Mesendoderm (in vitro differentiated cells): ENCODE measurements at regions not wholly inside any gene's neighbourhood (a gene's known extent, or its start where the extent isn't known, plus 50 kb on each side); places are given as distances from the start of the nearest gene placed in this dataset.
"Not testable (repeated sequence)": the region's sequence is repeated elsewhere in the genome, so short reads cannot be mapped to it uniquely, and the experiment has no call there.

ENCODE experiments used
- DNase-seq: peaks from one replicate; pipeline ENCODE4 v3.0.0; 2013
- H2AK5ac ChIP-seq: 2 replicates; pipeline ENCODE4 v1.6.1; 2013; ENCODE audit warnings: low read length, inconsistent platforms
- H2BK120ac ChIP-seq: 2 replicates; pipeline ENCODE4 v1.6.1; 2013; ENCODE audit warnings: low read depth, mild to moderate bottlenecking, low read length, moderate library complexity, mixed read lengths
- H2BK15ac ChIP-seq: replicated peaks from 2 replicates; pipeline ENCODE4 v1.6.1; 2013; ENCODE audit warnings: low read depth, mild to moderate bottlenecking, moderate library complexity
- H2BK5ac ChIP-seq: 2 replicates; pipeline ENCODE4 v1.6.1; 2013; ENCODE audit warnings: low read length, inconsistent platforms
- H3K18ac ChIP-seq: 2 replicates; pipeline ENCODE4 v1.6.1; 2013; ENCODE audit warnings: mild to moderate bottlenecking, low read length, mixed read lengths
- H3K23ac ChIP-seq: one replicate; pipeline ENCODE4 v1.6.1; 2013; ENCODE audit warnings: low read length
- H3K27ac ChIP-seq: 2 replicates; pipeline ENCODE4 v1.5.1; 2013; ENCODE audit warnings: low read depth, mild to moderate bottlenecking, inconsistent platforms, low read length, moderate library complexity
- H3K27me3 ChIP-seq: 2 replicates; pipeline ENCODE4 v1.6.1; 2013; ENCODE audit warnings: low read length, control low read depth, mild to moderate bottlenecking, inconsistent platforms; ENCODE audit not compliant: insufficient read depth, poor library complexity
- H3K36me3 ChIP-seq: 2 replicates; pipeline ENCODE4 v1.6.1; 2013; ENCODE audit warnings: low read length, inconsistent platforms; ENCODE audit not compliant: control insufficient read depth, insufficient read depth
- H3K4ac ChIP-seq: one replicate; pipeline ENCODE4 v1.6.1; 2013; ENCODE audit warnings: low read depth, mild to moderate bottlenecking, low read length, moderate library complexity
- H3K4me1 ChIP-seq: 2 replicates; pipeline ENCODE4 v1.6.1; 2013; ENCODE audit warnings: low read depth, low read length, inconsistent platforms; ENCODE audit not compliant: control insufficient read depth
- H3K4me2 ChIP-seq: 2 replicates; pipeline ENCODE4 v1.6.1; 2013; ENCODE audit warnings: low read length
- H3K4me3 ChIP-seq: 2 replicates; pipeline ENCODE4 v1.5.1; 2013; ENCODE audit warnings: mild to moderate bottlenecking, low read length
- H3K56ac ChIP-seq: one replicate; pipeline ENCODE4 v1.6.1; 2013; ENCODE audit warnings: low read length
- H3K79me1 ChIP-seq: 2 replicates; pipeline ENCODE4 v1.6.1; 2013; ENCODE audit warnings: low read length, inconsistent platforms
- H3K79me2 ChIP-seq: 2 replicates; pipeline ENCODE4 v1.6.1; 2013; ENCODE audit warnings: mild to moderate bottlenecking, low read length; ENCODE audit not compliant: control insufficient read depth, insufficient read depth
- H3K9ac ChIP-seq: 2 replicates; pipeline ENCODE4 v1.6.1; 2013; ENCODE audit warnings: low read length, inconsistent platforms
- H4K5ac ChIP-seq: one replicate; pipeline ENCODE4 v1.6.1; 2013; ENCODE audit warnings: low read length
- H4K8ac ChIP-seq: one replicate; pipeline ENCODE4 v1.6.1; 2013; ENCODE audit warnings: low read depth, mild to moderate bottlenecking, control low read depth, low read length, moderate library complexity
- WGBS: extraction: QIAGEN DNeasy Blood & Tissue Kit; methylation state at CpG from one replicate; pipeline ENCODE4 v1.1.7; 2013; ENCODE audit warnings: low lambda C conversion rate, missing lambda C conversion rate; ENCODE audit not compliant: insufficient coverage; ENCODE audit errors: extremely low coverage; 5-methylcytosine and 5-hydroxymethylcytosine counted together

DNA sequence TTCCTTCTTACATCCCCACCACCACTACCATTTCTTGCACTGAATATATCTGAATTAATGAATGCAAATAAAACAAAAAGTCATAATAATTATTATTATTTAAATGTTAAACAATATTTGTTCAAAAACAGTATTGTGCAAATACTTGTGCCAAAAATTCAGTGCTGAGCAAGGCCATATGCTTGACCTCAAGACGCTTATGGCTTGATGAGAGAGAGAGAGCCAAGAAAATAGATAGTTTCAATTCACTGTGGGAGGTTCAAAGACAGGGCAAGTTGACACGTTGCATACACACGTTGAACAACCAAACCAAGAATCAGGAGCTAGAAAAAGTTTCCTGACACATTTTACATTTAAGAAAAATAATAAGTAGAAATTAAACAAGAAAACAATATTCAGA is 1421.7 kb downstream of the KCNT2 start:
- Histone ChIP-seq H3K4me2 (no peak overlapping the region), H2BK15ac (no peak overlapping the region), H3K36me3 (no peaks in the 10 kb centered on the region), H2BK5ac (no peak overlapping the region), H3K4me1 (no peaks in the 10 kb centered on the region), H3K4ac (no peak overlapping the region), H2BK120ac (no peak overlapping the region), H3K23ac (no peak overlapping the region), H3K79me2 (no peaks in the 10 kb centered on the region), H3K56ac (no peak overlapping the region), H4K5ac (no peak overlapping the region), H2AK5ac (no peak overlapping the region), H3K18ac (no peak overlapping the region), H3K9ac (no peak overlapping the region), H4K8ac (no peak overlapping the region), H3K27ac (no peak overlapping the region), H3K4me3 (no peak overlapping the region), H3K79me1 (no peaks in the 10 kb centered on the region), H3K27me3 (no peaks in the 10 kb centered on the region)
- DNase-seq, result no peak
- WGBS, result no CpG with 5 or more reads among the region's 3 CpGs

DNA sequence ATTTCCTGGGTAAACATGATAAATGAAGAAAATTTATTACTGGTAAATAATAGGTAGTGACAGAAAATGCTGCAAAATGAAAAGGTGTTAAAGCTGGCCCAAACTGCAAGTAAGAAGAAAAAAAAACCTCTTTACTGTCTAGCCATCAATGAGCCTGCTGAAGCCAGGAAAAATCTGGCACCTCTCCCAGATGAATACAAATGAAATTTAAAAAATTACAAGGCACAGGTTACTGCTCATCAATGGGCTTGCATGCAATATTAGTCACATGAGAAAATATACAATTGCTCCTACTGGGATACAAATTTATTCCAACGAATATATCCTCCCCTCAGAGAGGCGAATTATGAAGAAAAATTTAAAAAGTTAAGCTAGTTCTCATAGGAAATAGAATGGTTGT is 1422.5 kb downstream of the KCNT2 start:
- no peaks in the 10 kb centered on the region for H3K27me3 ChIP-seq
- H4K8ac ChIP-seq, result no peak overlapping the region
- WGBS, result no CpG with 5 or more reads among the region's 2 CpGs
- no peaks in the 10 kb centered on the region for H3K79me1 ChIP-seq
- no peaks in the 10 kb centered on the region for H3K79me2 ChIP-seq
- no peak overlapping the region for H3K4ac ChIP-seq
- H3K18ac ChIP-seq, result no peak overlapping the region
- no peak overlapping the region for H3K9ac ChIP-seq
- no peaks in the 10 kb centered on the region for H3K4me1 ChIP-seq
- no peak overlapping the region for H3K4me3 ChIP-seq
- no peak overlapping the region for H3K27ac ChIP-seq
- H3K36me3 ChIP-seq, result no peaks in the 10 kb centered on the region
- H2AK5ac ChIP-seq, result no peak overlapping the region
- DNase-seq, result no peak
- no peak overlapping the region for H3K4me2 ChIP-seq
- no peak overlapping the region for H2BK120ac ChIP-seq
- H3K23ac ChIP-seq, result no peak overlapping the region
- no peak overlapping the region for H2BK15ac ChIP-seq
- no peak overlapping the region for H4K5ac ChIP-seq
- H3K56ac ChIP-seq, result no peak overlapping the region
- H2BK5ac ChIP-seq, result no peak overlapping the region

DNA sequence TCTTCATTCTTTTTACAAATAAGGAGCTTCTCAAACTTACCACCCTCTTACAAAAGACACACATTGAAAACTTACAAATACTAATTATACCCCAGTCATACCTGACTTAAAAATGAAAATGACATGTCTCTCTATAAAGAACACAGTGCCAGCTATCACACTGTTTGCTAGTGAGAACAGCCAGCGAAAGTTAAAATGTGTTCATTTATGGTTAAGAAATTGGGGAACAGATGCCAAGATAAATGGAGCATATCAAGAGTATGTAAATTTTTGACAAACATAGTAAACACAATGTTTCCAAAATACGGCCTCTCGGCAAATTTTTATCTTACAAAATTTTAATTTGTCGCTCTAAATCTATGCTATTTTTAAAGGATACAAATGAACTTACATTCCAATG is 1422.9 kb downstream of the KCNT2 start:
- no CpG with 5 or more reads among the region's 4 CpGs for WGBS
- H2BK5ac ChIP-seq, result no peak overlapping the region
- no peak overlapping the region for H4K8ac ChIP-seq
- no peak overlapping the region for H2AK5ac ChIP-seq
- no peak overlapping the region for H3K4me3 ChIP-seq
- no peak overlapping the region for H3K4ac ChIP-seq
- H3K79me2 ChIP-seq, result no peaks in the 10 kb centered on the region
- H2BK15ac ChIP-seq, result no peak overlapping the region
- H3K36me3 ChIP-seq, result no peaks in the 10 kb centered on the region
- H3K56ac ChIP-seq, result no peak overlapping the region
- H3K4me2 ChIP-seq, result no peak overlapping the region
- H3K9ac ChIP-seq, result no peak overlapping the region
- no peak for DNase-seq
- H3K27ac ChIP-seq, result no peak overlapping the region
- H3K23ac ChIP-seq, result no peak overlapping the region
- no peak overlapping the region for H4K5ac ChIP-seq
- H3K4me1 ChIP-seq, result no peaks in the 10 kb centered on the region
- H3K79me1 ChIP-seq, result no peaks in the 10 kb centered on the region
- no peak overlapping the region for H2BK120ac ChIP-seq
- H3K27me3 ChIP-seq, result no peaks in the 10 kb centered on the region
- H3K18ac ChIP-seq, result no peak overlapping the region

DNA sequence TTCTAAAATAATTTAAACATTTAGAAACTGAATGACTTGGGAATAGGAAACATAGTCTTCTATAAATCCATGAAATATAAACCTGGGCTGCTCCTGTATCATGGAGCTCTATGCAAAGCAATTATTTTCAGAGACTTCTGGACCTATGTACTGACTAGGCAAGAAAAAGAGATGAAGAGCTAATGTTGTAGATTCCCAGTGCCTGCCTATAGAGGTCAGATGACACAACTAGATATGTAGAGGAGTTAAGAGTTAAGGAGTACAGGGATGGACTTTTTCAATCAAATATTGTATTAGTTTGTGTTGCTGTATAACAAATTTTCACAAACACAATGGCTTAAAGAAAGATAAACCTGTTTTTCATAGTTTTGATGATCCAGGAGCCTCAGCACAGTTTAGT is 1434.5 kb downstream of the KCNT2 start:
- DNase-seq, result no peak
- Histone ChIP-seq H3K23ac (no peak overlapping the region), H3K79me2 (no peaks in the 10 kb centered on the region), H3K36me3 (no peaks in the 10 kb centered on the region), H3K27ac (no peak overlapping the region), H4K8ac (no peak overlapping the region), H3K79me1 (no peaks in the 10 kb centered on the region), H2BK120ac (no peak overlapping the region), H4K5ac (no peak overlapping the region), H3K9ac (no peak overlapping the region), H3K56ac (no peak overlapping the region), H2BK15ac (no peak overlapping the region), H3K4me3 (no peak overlapping the region), H3K18ac (no peak overlapping the region), H3K4me2 (no peak overlapping the region), H3K4ac (no peak overlapping the region), H3K27me3 (no peaks in the 10 kb centered on the region), H2BK5ac (no peak overlapping the region), H3K4me1 (no peaks in the 10 kb centered on the region), H2AK5ac (no peak overlapping the region)

DNA sequence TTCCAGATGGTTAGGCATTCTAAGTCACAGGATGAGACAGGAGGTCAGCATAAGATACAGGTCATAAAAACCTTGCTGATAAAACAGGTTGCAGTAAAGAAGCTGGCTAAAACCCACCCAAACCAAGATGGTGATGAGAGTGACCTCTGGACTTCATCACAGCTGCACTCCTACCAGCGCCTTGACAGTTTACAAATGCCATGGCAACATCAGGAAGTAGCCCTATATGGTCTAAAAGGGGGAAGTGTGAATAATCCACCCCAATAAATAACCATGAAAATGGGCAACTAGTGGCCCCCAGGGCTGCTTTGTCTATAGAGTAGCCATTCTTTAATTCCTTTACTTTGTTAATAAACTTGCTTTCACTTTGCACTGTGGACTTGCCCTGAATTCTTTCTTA is 1448.4 kb downstream of the KCNT2 start:
- not testable (repeated sequence) for H3K9ac ChIP-seq, H4K8ac ChIP-seq, H3K79me1 ChIP-seq, H3K79me2 ChIP-seq, H3K56ac ChIP-seq, DNase-seq, H2AK5ac ChIP-seq, H2BK120ac ChIP-seq, H3K27ac ChIP-seq, H3K18ac ChIP-seq, H3K4ac ChIP-seq, H3K27me3 ChIP-seq, H4K5ac ChIP-seq, H3K4me3 ChIP-seq, H3K4me1 ChIP-seq, H3K23ac ChIP-seq, H3K36me3 ChIP-seq, H3K4me2 ChIP-seq, H2BK15ac ChIP-seq, H2BK5ac ChIP-seq
- WGBS, result no CpG with 5 or more reads among the region's 1 CpG

DNA sequence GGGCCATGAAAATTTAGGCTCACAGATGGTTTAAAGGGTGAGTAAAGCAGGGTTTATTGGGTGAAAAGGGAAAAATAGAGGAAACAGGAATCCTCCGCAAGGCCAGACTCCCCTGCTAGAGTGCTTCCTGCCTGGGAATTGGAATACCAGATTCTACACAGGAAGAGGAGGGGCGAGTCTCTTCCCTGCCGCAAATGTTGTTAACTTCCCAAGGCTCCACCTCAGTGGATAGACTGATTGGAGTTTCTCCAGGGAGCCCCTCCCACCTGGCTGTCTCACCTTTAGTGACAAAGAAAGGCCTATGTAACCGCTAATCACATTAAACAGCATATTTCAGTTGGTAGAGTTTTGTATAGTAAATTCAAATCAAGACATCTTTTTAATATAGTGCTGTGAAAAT is 1450.1 kb downstream of the KCNT2 start:
- Histone ChIP-seq H2BK15ac (no peak overlapping the region), H3K79me1 (no peaks in the 10 kb centered on the region), H3K79me2 (no peaks in the 10 kb centered on the region), H3K4me3 (no peak overlapping the region), H4K8ac (no peak overlapping the region), H3K4me1 (no peaks in the 10 kb centered on the region), H3K27me3 (no peaks in the 10 kb centered on the region), H3K4me2 (no peak overlapping the region), H4K5ac (no peak overlapping the region), H2BK120ac (no peak overlapping the region), H3K9ac (no peak overlapping the region), H2AK5ac (no peak overlapping the region), H3K4ac (no peak overlapping the region), H2BK5ac (no peak overlapping the region), H3K27ac (no peak overlapping the region), H3K23ac (no peak overlapping the region), H3K36me3 (no peaks in the 10 kb centered on the region), H3K56ac (no peak overlapping the region), H3K18ac (no peak overlapping the region)
- no CpG with 5 or more reads among the region's 4 CpGs for WGBS
- DNase-seq, result peak; percentile 17
